HG02678 (cell line): ENCODE measurements at regions not wholly inside any gene's neighbourhood (a gene's known extent, or its start where the extent isn't known, plus 50 kb on each side); places are given as distances from the start of the nearest gene placed in this dataset.

Source experiments
- ATAC-seq: cut with Tn5 transposase; IDR thresholded peaks from one replicate; pipeline ENCODE4 v1.9.1; 2021; ENCODE audit warnings: mild to moderate bottlenecking, moderate library complexity; ENCODE audit not compliant: unreplicated experiment

DNA sequence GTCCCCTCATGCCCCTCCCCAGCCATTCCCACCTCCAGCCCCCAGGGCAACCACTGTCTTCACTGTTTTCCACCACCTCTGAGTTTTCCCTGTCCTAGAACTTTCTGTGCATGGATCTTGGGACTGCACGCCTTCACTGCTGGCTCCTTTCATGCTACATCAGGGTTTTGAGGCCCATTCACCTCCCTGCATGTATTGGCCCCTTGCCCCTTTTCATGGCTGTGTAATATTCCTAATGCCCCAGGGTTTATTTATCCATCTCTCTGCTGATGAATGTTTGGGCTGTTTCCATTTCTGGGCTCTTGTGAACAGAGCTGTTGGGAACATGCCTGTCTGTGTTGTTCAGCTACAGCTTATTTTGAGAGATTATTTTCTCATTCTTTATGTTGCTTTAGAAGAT, 205.0 kb downstream of the RBFOX3 start:
- ATAC-seq, result no peak

- no peak for ATAC-seq
Observed at GRCh38 chr17:79404136-79404911, 206.5 kb downstream of the RBFOX3 start.

- no peak for ATAC-seq
Observed at GRCh38 chr17:79401704-79402674, 208.9 kb downstream of the RBFOX3 start.

GRCh38 chr17:79400989-79401703, 209.7 kb downstream of the RBFOX3 start:
- no peak for ATAC-seq

GRCh38 chr17:79399610-79400144, 211.2 kb downstream of the RBFOX3 start:
- no peak for ATAC-seq

- no peak for ATAC-seq
Observed at GRCh38 chr17:79398441-79398840, 212.4 kb downstream of the RBFOX3 start.

- no peak for ATAC-seq
Observed at GRCh38 chr17:79396696-79397095, 214.2 kb downstream of the RBFOX3 start.

- no peak for ATAC-seq
Observed at GRCh38 chr17:79395545-79395944, 215.3 kb downstream of the RBFOX3 start.

DNA sequence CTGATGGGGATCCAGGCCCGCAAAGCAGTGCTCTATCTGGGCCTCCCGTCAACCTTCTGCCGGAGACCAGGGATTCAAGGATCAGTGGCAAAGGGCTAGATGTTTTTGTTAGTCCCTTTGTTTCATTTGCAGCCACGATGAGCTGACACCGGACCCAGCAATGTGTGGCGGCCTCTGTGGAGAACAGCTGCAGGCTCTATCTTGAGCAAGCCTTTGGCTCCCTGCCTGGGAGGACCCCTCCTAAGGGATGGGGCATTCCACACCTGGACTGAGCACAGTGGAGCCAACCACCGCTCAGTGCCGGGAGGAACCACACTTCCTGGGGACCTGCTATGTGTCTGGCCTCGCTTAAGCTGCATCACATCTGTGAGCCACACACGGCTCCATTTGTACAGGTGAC, 215.8 kb downstream of the RBFOX3 start:
- ATAC-seq, result no peak

DNA sequence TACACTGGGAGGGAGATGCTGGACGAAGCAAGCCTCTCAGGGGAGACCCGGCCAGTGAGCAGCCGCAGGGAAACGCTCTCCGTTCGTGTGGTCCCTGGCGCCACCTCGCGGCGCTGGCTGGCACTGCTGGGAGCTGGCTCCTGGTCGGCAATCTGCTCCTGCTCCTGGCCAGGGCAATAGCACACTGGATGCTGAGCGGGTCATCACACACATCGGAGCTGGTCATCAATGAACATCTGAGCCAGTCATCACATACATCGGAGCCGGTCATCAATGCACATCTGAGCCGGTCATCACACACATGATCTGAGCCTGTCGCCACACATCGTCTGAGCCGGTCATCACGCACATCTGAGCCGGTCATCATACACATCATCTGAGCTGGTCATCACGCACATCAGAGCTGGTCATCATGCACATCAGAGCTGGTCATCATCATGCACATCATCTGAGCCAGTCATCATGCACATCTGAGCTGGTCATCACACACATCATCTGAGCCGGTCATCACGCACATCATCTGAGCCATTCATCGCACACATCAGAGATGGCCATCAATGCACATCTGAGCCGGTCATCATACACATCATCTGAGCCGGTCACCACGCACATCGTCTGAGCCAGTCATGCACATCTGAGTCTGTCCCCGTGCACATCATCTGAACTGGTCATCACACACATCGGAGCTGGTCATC, 217.3 kb downstream of the RBFOX3 start:
- no peak for ATAC-seq

GRCh38 chr17:79392598-79392997, 218.3 kb downstream of the RBFOX3 start:
- no peak for ATAC-seq

DNA sequence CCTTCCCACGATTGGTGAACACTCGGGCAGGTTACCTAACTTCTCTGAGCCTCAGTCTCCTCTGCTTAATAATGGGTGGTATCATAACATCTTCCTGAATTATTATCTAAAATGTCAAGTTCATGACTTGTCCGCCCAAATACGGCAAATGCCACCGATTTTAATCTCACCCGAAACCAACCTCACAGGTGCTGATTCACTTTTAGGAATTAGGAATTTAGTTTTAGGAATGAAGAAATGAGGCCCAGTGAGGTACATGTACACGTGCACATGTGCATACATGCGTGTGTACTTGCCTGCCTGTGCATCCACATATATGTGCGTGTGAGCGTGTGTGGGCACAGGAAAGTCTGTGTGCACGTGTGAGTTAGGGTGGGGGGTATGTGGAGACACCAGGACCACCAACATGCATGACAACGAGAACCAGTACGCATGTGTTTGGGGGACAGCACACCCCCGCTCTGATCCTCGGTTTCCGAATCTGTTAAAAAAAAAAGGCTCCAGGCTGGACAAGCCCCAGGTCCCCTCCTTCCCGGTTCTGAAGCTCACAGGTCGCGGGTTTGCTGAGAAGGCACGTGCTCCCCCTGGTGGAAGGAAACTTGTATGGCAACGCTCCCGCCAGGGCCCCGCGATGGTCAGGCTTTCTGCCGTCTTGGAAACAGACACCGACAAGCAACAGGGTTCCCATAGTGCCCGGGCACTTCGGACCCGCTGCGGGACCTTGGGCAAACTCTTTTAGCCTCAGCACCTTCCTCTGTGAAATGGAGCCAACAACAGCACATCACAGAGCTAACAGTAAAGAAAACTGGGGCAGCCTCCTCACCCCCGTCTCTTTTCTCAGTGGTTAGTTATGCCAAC, 219.2 kb downstream of the RBFOX3 start:
- no peak for ATAC-seq

DNA sequence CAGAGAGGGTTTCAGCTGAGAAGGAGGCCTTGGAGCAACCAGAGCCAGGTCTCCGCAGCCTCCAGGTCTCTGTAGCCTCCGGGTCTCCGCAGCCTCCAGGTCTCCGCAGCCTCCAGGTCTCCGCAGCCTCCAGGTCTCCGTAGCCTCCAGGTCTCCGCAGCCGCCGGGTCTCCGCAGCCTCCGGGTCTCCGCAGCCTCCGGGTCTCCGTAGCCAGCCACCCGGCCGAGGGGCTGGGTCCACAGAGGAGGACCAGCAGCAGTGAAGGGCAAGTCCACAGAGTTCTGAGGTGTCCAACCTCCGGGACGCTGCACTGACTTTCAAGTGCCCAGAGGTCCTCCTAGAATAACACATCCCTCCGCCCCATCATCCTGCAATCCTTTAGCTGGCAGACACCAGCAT, 221.0 kb downstream of the RBFOX3 start:
- no peak for ATAC-seq

- ATAC-seq, result no peak
Observed at GRCh38 chr17:79388556-79389295, 222.1 kb downstream of the RBFOX3 start.

GRCh38 chr17:79387783-79388182, 223.1 kb downstream of the RBFOX3 start:
- ATAC-seq, result no peak

GRCh38 chr17:79385962-79386563, 224.8 kb downstream of the RBFOX3 start:
- no peak for ATAC-seq

GRCh38 chr17:79382313-79382712, 228.5 kb downstream of the RBFOX3 start:
- no peak for ATAC-seq

GRCh38 chr17:79379700-79380445, 231.0 kb downstream of the RBFOX3 start:
- ATAC-seq, result no peak
